HEK293 (cell line): ENCODE measurements at regions not wholly inside any gene's neighbourhood (a gene's known extent, or its start where the extent isn't known, plus 50 kb on each side); places are given as distances from the start of the nearest gene placed in this dataset.

ENCODE experiments used
- CTCF ChIA-PET: fragments of 350-600 bp; formaldehyde crosslinking; extraction: SDS; loops from one replicate; lab custom pipeline; 2021; ENCODE audit warnings: antibody characterized with exemption; lab: Yijun Ruan, JAX
- POLR2A ChIA-PET: fragments of 300-600 bp; formaldehyde crosslinking; extraction: SDS; loops from one replicate; lab custom pipeline; 2020; ENCODE audit warnings: antibody characterized with exemption, inconsistent platforms; lab: Yijun Ruan, JAX
- H3K27ac ChIP-seq: fragments of 200-500 bp; sonication (Bioruptor generic); 2 replicates; pipeline ENCODE4 v1.5.1; 2014; ENCODE audit warnings: low read depth, low read length, control low read depth, inconsistent platforms; ENCODE audit errors: extremely low read depth
- H3K36me3 ChIP-seq, 2 experiments: fragments of 200-500 bp in 1 of 2; sonication (Bioruptor generic) in 1 of 2; 1 replicate in 1 of 2; 2 replicates in 1 of 2; pipeline ENCODE4 v1.5.1; 2014 to 2017; ENCODE audit warnings: inconsistent platforms in 2 of 2, low read length in 2 of 2; ENCODE audit not compliant: control insufficient read depth in 2 of 2, insufficient read depth in 1 of 2
- H3K4me1 ChIP-seq: fragments of 200-500 bp; sonication (Bioruptor generic); 2 replicates; pipeline ENCODE4 v1.5.1; 2014; ENCODE audit warnings: mild to moderate bottlenecking, low read length, inconsistent platforms; ENCODE audit not compliant: control insufficient read depth, insufficient read depth
- H3K4me3 ChIP-seq: 2 replicates; pipeline ENCODE4 v1.5.1; 2011; ENCODE audit warnings: low read depth, mild to moderate bottlenecking, control low read depth, low read length, moderate library complexity
- H3K9me3 ChIP-seq: fragments of 200-500 bp; sonication (Bioruptor generic); 2 replicates; pipeline ENCODE4 v1.5.1; 2014; ENCODE audit warnings: low read depth, low read length, inconsistent platforms; ENCODE audit not compliant: control insufficient read depth, insufficient read depth
- EGR2 ChIP-seq: fragments of 450-650 bp; formaldehyde crosslinking; IDR thresholded peaks from 2 replicates; pipeline ENCODE4 v1.5.1; 2016; ENCODE audit warnings: low read depth, missing biosample characterization, missing genetic modification characterization
- HOXA7 ChIP-seq: sonication (generic); formaldehyde crosslinking; IDR thresholded peaks from 2 replicates; pipeline ENCODE4 v1.8.1; 2022; ENCODE audit warnings: missing genetic modification reagents, borderline replicate concordance
- SP2 ChIP-seq: fragments of 450-650 bp; formaldehyde crosslinking; IDR thresholded peaks from 2 replicates; pipeline ENCODE4 v1.5.1; 2016; ENCODE audit warnings: missing biosample characterization, missing genetic modification characterization
- ZFP37 ChIP-seq: fragments of 450-650 bp; formaldehyde crosslinking; IDR thresholded peaks from 2 replicates; pipeline ENCODE4 v1.5.1; 2016; ENCODE audit warnings: missing biosample characterization, missing genetic modification characterization
- ZNF239 ChIP-seq: fragments of 450-650 bp; formaldehyde crosslinking; IDR thresholded peaks from 2 replicates; pipeline ENCODE4 v1.5.1; 2016; ENCODE audit warnings: missing biosample characterization, missing genetic modification characterization
- ZNF280D ChIP-seq: fragments of 450-650 bp; formaldehyde crosslinking; IDR thresholded peaks from 2 replicates; pipeline ENCODE4 v1.5.1; 2016; ENCODE audit warnings: missing biosample characterization, missing genetic modification characterization
- ZNF302 ChIP-seq: fragments of 450-650 bp; formaldehyde crosslinking; IDR thresholded peaks from 2 replicates; pipeline ENCODE4 v1.5.1; 2016; ENCODE audit warnings: missing biosample characterization, missing genetic modification characterization, low read depth
- ZNF426 ChIP-seq: fragments of 450-650 bp; formaldehyde crosslinking; IDR thresholded peaks from 2 replicates; pipeline ENCODE4 v1.5.1; 2017; ENCODE audit warnings: missing biosample characterization, missing genetic modification characterization, mild to moderate bottlenecking, inconsistent platforms, moderate library complexity
- ZNF548 ChIP-seq: fragments of 450-650 bp; formaldehyde crosslinking; IDR thresholded peaks from 2 replicates; pipeline ENCODE4 v1.5.1; 2016; ENCODE audit warnings: missing biosample characterization, missing genetic modification characterization
- ZNF654 ChIP-seq: fragments of 450-650 bp; formaldehyde crosslinking; IDR thresholded peaks from 2 replicates; pipeline ENCODE4 v1.5.1; 2016; ENCODE audit warnings: low read depth, missing biosample characterization, missing genetic modification characterization
- ZNF707 ChIP-seq: fragments of 450-650 bp; formaldehyde crosslinking; IDR thresholded peaks from 2 replicates; pipeline ENCODE4 v1.5.1; 2016; ENCODE audit warnings: missing biosample characterization, missing genetic modification characterization
- TF ChIP-seq, protein P1 (sequence below): fragments of 450-650 bp; formaldehyde crosslinking; IDR thresholded peaks from 2 replicates; pipeline ENCODE4 v1.5.1; 2017; ENCODE audit warnings: missing biosample characterization, missing genetic modification characterization
- TF ChIP-seq, protein P2 (sequence below): fragments of 450-650 bp; formaldehyde crosslinking; IDR thresholded peaks from 2 replicates; pipeline ENCODE4 v1.5.1; 2016; ENCODE audit warnings: missing biosample characterization, missing genetic modification characterization
- TF ChIP-seq, protein P3 (sequence below): fragments of 450-650 bp; formaldehyde crosslinking; IDR thresholded peaks from 2 replicates; pipeline ENCODE4 v1.5.1; 2016; ENCODE audit warnings: missing biosample characterization, missing genetic modification characterization

DNA sequence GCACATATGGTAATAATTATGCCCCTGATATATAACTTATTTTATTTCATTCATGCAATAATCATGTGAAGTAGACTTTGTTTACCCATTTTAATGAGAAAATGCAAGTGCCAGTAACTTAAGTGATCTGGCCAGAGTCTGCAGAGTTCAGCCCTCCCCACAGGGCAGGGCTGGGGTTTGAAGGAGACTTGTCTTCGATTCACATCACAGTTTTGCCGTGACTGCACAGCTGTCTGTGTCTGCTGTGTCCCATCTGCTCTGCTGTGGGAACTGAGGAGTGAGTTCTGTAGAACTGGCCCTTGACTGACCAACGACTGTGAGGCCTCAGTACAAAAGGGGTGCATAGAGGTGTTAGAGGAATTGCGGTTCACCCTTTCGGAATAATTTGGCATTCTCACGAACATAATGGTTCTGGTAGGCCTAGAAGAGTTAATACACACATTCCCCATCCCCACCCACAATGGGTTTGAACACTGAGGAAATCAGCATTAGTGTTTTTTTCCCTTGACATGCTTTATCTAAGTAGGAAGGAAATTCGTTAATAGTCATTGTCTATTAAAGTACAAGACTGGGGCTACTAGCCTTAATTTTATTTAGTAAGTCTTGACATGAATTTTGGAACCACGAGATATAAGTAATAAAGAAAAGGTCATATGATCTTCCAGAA is 113.6 kb upstream of the MON1B start (continued):
- no peak for TF ChIP-seq ZNF426 (tag by site-specific recombination)
- TF ChIP-seq, protein P1, sequence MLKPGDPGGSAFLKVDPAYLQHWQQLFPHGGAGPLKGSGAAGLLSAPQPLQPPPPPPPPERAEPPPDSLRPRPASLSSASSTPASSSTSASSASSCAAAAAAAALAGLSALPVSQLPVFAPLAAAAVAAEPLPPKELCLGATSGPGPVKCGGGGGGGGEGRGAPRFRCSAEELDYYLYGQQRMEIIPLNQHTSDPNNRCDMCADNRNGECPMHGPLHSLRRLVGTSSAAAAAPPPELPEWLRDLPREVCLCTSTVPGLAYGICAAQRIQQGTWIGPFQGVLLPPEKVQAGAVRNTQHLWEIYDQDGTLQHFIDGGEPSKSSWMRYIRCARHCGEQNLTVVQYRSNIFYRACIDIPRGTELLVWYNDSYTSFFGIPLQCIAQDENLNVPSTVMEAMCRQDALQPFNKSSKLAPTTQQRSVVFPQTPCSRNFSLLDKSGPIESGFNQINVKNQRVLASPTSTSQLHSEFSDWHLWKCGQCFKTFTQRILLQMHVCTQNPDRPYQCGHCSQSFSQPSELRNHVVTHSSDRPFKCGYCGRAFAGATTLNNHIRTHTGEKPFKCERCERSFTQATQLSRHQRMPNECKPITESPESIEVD (tag by site-specific recombination) = no peak

DNA sequence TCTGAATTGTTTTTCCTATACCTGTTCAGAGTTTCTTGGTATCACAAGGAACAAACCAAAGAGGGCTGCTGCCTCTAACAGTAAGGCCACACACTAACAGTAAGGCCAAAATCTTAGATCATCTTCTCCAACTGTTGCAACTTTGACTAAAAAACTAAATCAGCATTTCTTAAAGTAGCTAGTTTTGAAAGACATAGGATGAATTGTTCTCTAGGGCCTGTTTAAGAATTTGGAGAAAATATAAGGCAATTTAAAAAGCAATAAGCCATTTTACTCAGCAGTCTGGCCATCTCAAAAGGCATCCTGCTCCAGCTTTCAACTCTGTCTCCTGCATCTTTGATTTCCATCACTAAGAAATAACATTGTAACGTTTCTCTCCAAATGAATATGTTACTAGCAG is 105.0 kb upstream of the MON1B start:
- ChIA-PET POLR2A (no interaction called here), CTCF (interaction anchor here (0.7 kb wide), 1 partner anchor 84 kb away, joined by 4 read pairs; no protein-coding TSS in a partner anchor)
- H3K36me3 ChIP-seq = no peaks in the 10 kb centered on the region
- no peak overlapping the region for H3K27ac ChIP-seq
- no peaks in the 10 kb centered on the region for H3K4me1 ChIP-seq
- no peaks in the 10 kb centered on the region for H3K9me3 ChIP-seq
- H3K4me3 ChIP-seq = no peak overlapping the region
- no peak for TF ChIP-seq ZNF280D (tag by site-specific recombination)
- TF ChIP-seq EGR2 (tag by site-specific recombination) = no peak
- no peak for TF ChIP-seq HOXA7 (CRISPR knock-in tag)
- no peak for TF ChIP-seq ZNF548 (tag by site-specific recombination)
- no peak for TF ChIP-seq ZNF654 (tag by site-specific recombination)
- TF ChIP-seq, all 188 proteins: peak for 0

- no peaks in the 10 kb centered on the region for H3K9me3 ChIP-seq
- ChIA-PET CTCF (no interaction called here), POLR2A (no interaction called here)
- TF ChIP-seq, protein P2, sequence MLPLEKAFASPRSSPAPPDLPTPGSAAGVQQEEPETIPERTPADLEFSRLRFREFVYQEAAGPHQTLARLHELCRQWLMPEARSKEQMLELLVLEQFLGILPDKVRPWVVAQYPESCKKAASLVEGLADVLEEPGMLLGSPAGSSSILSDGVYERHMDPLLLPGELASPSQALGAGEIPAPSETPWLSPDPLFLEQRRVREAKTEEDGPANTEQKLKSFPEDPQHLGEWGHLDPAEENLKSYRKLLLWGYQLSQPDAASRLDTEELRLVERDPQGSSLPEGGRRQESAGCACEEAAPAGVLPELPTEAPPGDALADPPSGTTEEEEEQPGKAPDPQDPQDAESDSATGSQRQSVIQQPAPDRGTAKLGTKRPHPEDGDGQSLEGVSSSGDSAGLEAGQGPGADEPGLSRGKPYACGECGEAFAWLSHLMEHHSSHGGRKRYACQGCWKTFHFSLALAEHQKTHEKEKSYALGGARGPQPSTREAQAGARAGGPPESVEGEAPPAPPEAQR = no peak
- no peak for TF ChIP-seq EGR2 (tag by site-specific recombination)
- no peak for TF ChIP-seq SP2
- TF ChIP-seq ZNF302 (tag by site-specific recombination) = no peak
- no peak for TF ChIP-seq ZNF239 (tag by site-specific recombination)
- TF ChIP-seq ZNF707 = no peak
- no peak for TF ChIP-seq HOXA7 (CRISPR knock-in tag)
- TF ChIP-seq, protein P3, sequence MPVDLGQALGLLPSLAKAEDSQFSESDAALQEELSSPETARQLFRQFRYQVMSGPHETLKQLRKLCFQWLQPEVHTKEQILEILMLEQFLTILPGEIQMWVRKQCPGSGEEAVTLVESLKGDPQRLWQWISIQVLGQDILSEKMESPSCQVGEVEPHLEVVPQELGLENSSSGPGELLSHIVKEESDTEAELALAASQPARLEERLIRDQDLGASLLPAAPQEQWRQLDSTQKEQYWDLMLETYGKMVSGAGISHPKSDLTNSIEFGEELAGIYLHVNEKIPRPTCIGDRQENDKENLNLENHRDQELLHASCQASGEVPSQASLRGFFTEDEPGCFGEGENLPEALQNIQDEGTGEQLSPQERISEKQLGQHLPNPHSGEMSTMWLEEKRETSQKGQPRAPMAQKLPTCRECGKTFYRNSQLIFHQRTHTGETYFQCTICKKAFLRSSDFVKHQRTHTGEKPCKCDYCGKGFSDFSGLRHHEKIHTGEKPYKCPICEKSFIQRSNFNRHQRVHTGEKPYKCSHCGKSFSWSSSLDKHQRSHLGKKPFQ (tag by site-specific recombination) = no peak
- TF ChIP-seq ZFP37 (tag by site-specific recombination) = no peak
- H3K4me3 ChIP-seq = no peak overlapping the region
- H3K4me1 ChIP-seq = no peaks in the 10 kb centered on the region
- no peaks in the 10 kb centered on the region for H3K36me3 ChIP-seq
- no peak overlapping the region for H3K27ac ChIP-seq
These were observed 100.9 kb upstream of the MON1B start for GRCh38 chr16:77090062-77090461.
